GM19395 (cell line): ENCODE measurements at regions not wholly inside any gene's neighbourhood (a gene's known extent, or its start where the extent isn't known, plus 50 kb on each side); places are given as distances from the start of the nearest gene placed in this dataset.
A peak's percentile ranks its signal among the peaks of the same experiment; 100 is the strongest.

ENCODE experiments used
- ATAC-seq: cut with Tn5 transposase; IDR thresholded peaks from one replicate; pipeline ENCODE4 v1.9.1; 2021; ENCODE audit warnings: mild to moderate bottlenecking, moderate library complexity; ENCODE audit not compliant: unreplicated experiment

GRCh38 chr7:114853189-114853588 is 68.7 kb upstream of the MDFIC start:
- no peak for ATAC-seq

DNA sequence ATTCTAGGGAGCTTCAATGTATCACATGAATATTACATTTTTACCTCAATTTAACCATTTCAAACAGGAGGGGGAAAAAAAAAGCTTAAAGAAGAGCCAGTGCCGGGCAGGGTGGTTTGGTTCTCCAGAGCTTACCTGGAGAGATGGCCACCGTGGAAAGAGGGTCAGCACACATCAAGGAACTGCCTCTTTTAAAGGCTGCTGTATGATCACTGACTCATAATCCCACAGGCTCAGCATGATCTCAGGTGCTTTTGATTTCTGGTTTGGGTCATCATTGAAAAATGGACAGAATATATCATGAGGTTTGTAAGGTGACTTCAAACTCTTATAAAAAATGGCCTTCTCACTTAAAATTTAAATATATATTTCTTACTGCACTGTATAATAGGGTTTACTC is 67.5 kb upstream of the MDFIC start:
- no peak for ATAC-seq

DNA sequence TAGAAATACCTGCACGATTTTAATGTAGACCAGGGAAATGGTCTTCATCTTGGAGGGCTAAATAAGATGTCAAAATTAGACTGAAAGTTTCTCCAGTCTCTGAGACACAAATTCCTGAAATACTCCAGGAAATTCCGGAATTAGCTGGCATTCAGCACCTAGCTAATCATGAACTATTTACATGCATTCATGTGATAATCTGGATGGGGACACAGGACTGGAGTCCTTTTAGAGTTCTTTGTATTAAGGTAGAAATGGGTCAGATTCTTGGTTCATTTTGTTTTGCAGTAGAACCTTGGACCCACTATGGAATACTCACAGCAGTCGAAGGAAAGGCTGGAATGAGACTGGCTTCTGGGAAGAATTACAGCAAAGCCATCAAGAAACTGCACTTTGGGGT is 65.3 kb upstream of the MDFIC start:
- ATAC-seq, result no peak

- ATAC-seq, result no peak
Observed at GRCh38 chr7:114857605-114858004, 64.3 kb upstream of the MDFIC start.

GRCh38 chr7:114859477-114859876 is 62.4 kb upstream of the MDFIC start:
- no peak for ATAC-seq

DNA sequence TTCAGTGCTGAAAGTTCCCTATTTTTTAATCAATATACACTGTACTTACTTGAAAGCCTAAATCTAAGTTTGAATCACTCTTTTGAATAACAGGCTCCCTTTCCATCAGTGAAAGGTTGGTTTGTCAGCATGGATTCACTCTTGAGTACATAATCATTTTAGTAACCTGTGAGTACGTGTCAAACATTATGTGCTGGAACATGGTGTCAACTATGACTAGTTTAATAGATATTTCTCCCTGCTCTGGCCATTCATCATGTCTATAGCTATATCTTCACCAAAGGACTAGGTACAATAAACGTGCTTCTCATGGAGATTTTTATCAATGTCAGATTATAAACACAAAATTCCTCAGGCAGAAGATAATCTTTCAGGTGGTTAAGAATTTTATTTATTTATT is 61.7 kb upstream of the MDFIC start:
- no peak for ATAC-seq

GRCh38 chr7:114862406-114862805 is 59.5 kb upstream of the MDFIC start:
- no peak for ATAC-seq

DNA sequence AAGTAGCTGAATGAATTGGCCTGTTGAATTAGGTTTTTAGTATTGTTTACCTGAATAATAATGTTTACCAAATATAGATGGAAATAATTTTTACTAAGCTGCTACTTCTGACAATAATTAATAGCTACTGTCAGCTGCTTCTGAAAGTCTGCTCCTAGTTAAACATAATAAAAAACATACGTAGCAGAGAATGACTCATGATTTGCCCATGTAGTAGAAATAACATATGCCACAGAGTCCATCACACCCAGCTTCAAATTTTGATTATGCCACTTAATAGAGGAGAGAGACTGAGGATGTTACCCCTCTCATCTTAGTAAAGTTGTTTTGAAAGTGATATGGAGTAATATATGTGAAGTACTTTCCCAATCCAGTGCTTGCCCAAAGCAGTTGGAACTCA is 57.6 kb upstream of the MDFIC start:
- no peak for ATAC-seq

GRCh38 chr7:114865564-114865963 is 56.3 kb upstream of the MDFIC start:
- ATAC-seq, result peak; percentile 90
